ENCODE measurements at regions not wholly inside any gene's neighbourhood (a gene's known extent, or its start where the extent isn't known, plus 50 kb on each side); places are given as distances from the start of the nearest gene placed in this dataset.

DNA sequence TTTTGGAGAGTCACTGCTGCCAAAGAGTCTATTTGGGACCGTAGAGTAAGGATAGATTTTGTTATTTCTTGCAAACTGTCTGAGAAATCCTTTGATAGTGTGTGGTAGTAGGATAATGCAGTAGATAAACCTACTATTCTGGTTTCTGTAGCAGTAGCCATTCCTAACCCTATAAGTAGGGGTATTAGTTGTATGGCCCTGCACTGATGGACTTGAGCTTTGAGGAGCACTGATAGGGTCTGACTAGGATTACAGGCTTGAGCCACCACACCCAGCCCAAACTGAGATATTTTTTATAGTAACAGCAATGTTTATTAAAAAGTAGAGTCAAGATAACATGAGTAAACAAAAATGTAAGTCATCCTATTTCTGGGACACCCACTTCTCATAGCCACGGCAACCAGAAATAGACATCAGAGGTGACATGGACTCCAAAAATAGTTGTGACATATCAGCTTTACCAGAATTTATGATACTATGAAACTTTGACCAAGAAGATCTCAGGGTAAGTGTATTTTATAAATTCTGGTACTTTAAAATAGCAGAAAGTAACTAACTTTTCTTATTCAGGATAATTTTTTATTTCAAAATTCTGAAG is 479.1 kb downstream of the SUCLA2 start:
- intact Hi-C loops (cut with DNase I) = no loop called here
- H3K9me3 ChIP-seq = no peaks in the 10 kb centered on the region
- no peaks in the 10 kb centered on the region for H3K36me3 ChIP-seq
- H3K27ac ChIP-seq = no peak overlapping the region
- no peaks in the 10 kb centered on the region for H3K27me3 ChIP-seq
- no peak overlapping the region for H3K4me3 ChIP-seq
- DNase-seq = no peak
- H3K4me1 ChIP-seq = no peaks in the 10 kb centered on the region
- 84 to 85% methylated on average over 2 of the region's 2 CpGs for WGBS, 2 donors
- TF ChIP-seq POLR2AphosphoS5 (IDR thresholded peaks at IDR 0.05) (no peak), EP300 (IDR thresholded peaks at IDR 0.05) (no peak), POLR2A (IDR thresholded peaks at IDR 0.05) (no peak)
- TF ChIP-seq, protein P1, sequence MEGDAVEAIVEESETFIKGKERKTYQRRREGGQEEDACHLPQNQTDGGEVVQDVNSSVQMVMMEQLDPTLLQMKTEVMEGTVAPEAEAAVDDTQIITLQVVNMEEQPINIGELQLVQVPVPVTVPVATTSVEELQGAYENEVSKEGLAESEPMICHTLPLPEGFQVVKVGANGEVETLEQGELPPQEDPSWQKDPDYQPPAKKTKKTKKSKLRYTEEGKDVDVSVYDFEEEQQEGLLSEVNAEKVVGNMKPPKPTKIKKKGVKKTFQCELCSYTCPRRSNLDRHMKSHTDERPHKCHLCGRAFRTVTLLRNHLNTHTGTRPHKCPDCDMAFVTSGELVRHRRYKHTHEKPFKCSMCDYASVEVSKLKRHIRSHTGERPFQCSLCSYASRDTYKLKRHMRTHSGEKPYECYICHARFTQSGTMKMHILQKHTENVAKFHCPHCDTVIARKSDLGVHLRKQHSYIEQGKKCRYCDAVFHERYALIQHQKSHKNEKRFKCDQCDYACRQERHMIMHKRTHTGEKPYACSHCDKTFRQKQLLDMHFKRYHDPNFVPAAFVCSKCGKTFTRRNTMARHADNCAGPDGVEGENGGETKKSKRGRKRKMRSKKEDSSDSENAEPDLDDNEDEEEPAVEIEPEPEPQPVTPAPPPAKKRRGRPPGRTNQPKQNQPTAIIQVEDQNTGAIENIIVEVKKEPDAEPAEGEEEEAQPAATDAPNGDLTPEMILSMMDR (IDR thresholded peaks at IDR 0.05) = no peak

DNA sequence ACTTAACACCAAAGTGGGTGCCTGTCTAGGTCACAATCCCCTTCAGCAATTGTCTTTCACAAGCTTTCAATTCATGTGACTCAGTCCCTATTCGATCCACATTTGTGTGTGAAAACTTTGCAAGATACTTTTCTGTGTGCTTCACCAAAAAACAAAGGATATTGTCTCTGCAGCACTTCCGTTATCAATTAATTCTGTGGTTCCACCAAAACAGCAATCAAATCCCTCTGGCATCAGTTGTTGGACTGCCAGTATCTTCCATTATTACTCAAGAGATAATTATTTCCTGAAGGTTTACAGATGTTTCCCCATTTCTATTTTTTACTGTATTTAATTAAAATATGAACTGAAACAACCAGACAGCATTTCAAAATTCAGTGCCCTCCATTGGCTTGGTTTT is 481.4 kb downstream of the SUCLA2 start:
- H3K9me3 ChIP-seq = peaks cover 0 to 4% (median 0%) of the 10 kb centered on the region in 4 donors
- WGBS, 2 donors = 36 to 42% methylated on average over 2 of the region's 2 CpGs
- no peak for TF ChIP-seq POLR2AphosphoS5 (IDR thresholded peaks at IDR 0.05)
- TF ChIP-seq POLR2A (IDR thresholded peaks at IDR 0.05) = no peak
- no peak for TF ChIP-seq EP300 (IDR thresholded peaks at IDR 0.05)
- TF ChIP-seq, protein P1 (IDR thresholded peaks at IDR 0.05) = no peak

DNA sequence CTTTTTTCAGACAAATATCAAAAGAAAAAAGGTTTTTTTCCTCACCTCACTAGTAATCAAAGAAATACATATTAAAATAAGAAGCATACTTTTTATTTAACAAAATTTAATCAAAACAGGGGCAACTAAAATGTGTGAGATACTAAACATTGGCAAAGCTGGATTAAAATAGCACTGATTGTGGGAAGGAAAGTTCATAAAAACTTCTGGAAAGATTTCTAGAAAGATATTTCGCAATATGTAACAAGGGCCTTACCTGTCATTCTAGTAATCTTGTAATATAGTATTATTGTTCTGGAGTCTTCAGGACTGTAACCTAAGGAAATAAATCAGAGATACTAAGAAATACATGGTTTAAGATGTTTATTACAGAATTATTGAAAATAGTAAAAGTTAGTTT is 482.5 kb downstream of the SUCLA2 start:
- Histone ChIP-seq H3K9me3 (peaks cover 0 to 4% (median 0%) of the 10 kb centered on the region in 4 donors), H3K4me3 (no peak overlapping the region), H3K36me3 (no peaks in the 10 kb centered on the region), H3K4me1 (no peaks in the 10 kb centered on the region), H3K27ac (no peak overlapping the region), H3K27me3 (no peaks in the 10 kb centered on the region)
- no peak for DNase-seq
- intact Hi-C loops (cut with DNase I) = no loop called here
- WGBS, 2 donors = 92 to 93% methylated on average over 1 of the region's 1 CpG
- no peak for TF ChIP-seq POLR2A (IDR thresholded peaks at IDR 0.05)
- TF ChIP-seq EP300 (IDR thresholded peaks at IDR 0.05) = no peak
- TF ChIP-seq, protein P1 (IDR thresholded peaks at IDR 0.05) = no peak
- no peak for TF ChIP-seq POLR2AphosphoS5 (IDR thresholded peaks at IDR 0.05)

More for the DNA sequence above, 481.4 kb downstream of the SUCLA2 start:
- Histone ChIP-seq H3K36me3 (no peaks in the 10 kb centered on the region), H3K27me3 (no peaks in the 10 kb centered on the region), H3K4me3 (no peak overlapping the region), H3K27ac (no peak overlapping the region), H3K4me1 (no peaks in the 10 kb centered on the region)
- no peak for DNase-seq
- intact Hi-C loops (cut with DNase I) = no loop called here

DNA sequence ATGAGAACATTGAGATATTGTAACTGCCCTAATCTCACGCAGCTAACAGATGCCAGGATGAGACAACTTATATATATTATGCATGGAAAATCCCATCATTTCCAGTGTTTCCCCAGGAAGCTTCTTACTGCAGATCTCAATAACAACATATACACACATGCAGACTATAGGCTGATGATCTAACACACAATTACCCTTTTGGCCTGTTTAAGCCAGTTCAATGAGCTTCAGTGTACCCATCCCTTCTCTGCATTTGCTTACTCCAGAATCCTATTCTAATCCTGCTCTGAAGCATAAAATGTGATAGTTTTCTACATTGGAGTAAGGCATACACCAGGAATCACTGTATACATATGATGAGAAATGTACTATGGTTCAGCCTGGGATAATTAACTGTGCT is 489.4 kb downstream of the SUCLA2 start:
- DNase-seq = no peak
- no peaks in the 10 kb centered on the region for H3K4me1 ChIP-seq
- TF ChIP-seq POLR2AphosphoS5 (IDR thresholded peaks at IDR 0.05) (no peak), POLR2A (IDR thresholded peaks at IDR 0.05) (no peak), EP300 (IDR thresholded peaks at IDR 0.05) (no peak)
- TF ChIP-seq, protein P1 (IDR thresholded peaks at IDR 0.05) = no peak
- H3K27me3 ChIP-seq = no peaks in the 10 kb centered on the region
- intact Hi-C loops (cut with DNase I) = no loop called here
- peaks cover 0 to 4% (median 0%) of the 10 kb centered on the region in 4 donors for H3K9me3 ChIP-seq
- 82 to 85% methylated on average over 1 of the region's 1 CpG for WGBS, 2 donors
- H3K4me3 ChIP-seq = no peak overlapping the region
- H3K36me3 ChIP-seq = no peaks in the 10 kb centered on the region
- no peak overlapping the region for H3K27ac ChIP-seq

Data from sigmoid colon (tissue), 6 donors.